H9 (cell line): ENCODE measurements at regions not wholly inside any gene's neighbourhood (a gene's known extent, or its start where the extent isn't known, plus 50 kb on each side); places are given as distances from the start of the nearest gene placed in this dataset.

Experiments used
- DNase-seq: peaks from one replicate; pipeline ENCODE4 v3.0.0-alpha.2; 2017
- H2AFZ ChIP-seq: one replicate; pipeline ENCODE4 v1.6.1; 2013; ENCODE audit warnings: mild to moderate bottlenecking, low read length, control low read depth, moderate library complexity
- H2AK5ac ChIP-seq: 2 replicates; pipeline ENCODE4 v1.6.1; 2013; ENCODE audit warnings: low read length, control low read depth, mixed read lengths; ENCODE audit not compliant: insufficient read length
- H2BK120ac ChIP-seq: one replicate; pipeline ENCODE4 v1.6.1; 2013; ENCODE audit warnings: low read depth, mild to moderate bottlenecking, low read length, control low read depth, inconsistent platforms; ENCODE audit not compliant: poor library complexity, severe bottlenecking
- H2BK12ac ChIP-seq: 2 replicates; pipeline ENCODE4 v1.6.1; 2013; ENCODE audit warnings: low read length, control low read depth, mixed read lengths, low read depth; ENCODE audit not compliant: insufficient read length
- H2BK15ac ChIP-seq: 2 replicates; pipeline ENCODE4 v1.6.1; 2013; ENCODE audit warnings: low read depth, low read length, control low read depth
- H2BK20ac ChIP-seq: one replicate; pipeline ENCODE4 v1.6.1; 2013; ENCODE audit warnings: low read depth, mild to moderate bottlenecking, low read length, control low read depth, inconsistent platforms; ENCODE audit not compliant: poor library complexity, severe bottlenecking
- H2BK5ac ChIP-seq: 2 replicates; pipeline ENCODE4 v1.6.1; 2013; ENCODE audit warnings: low read length, control low read depth, mixed read lengths; ENCODE audit not compliant: insufficient read length
- H3K14ac ChIP-seq: 2 replicates; pipeline ENCODE4 v1.6.1; 2013; ENCODE audit warnings: low read length, control low read depth; ENCODE audit not compliant: insufficient read depth
- H3K18ac ChIP-seq: 2 replicates; pipeline ENCODE4 v1.6.1; 2013; ENCODE audit warnings: low read depth, mild to moderate bottlenecking, mixed read lengths, low read length, control low read depth; ENCODE audit not compliant: insufficient read length
- H3K23ac ChIP-seq: 2 replicates; pipeline ENCODE4 v1.6.1; 2013; ENCODE audit warnings: low read length, control low read depth, mixed read lengths, low read depth; ENCODE audit not compliant: insufficient read length
- H3K23me2 ChIP-seq: 2 replicates; pipeline ENCODE4 v1.6.1; 2013; ENCODE audit warnings: low read depth, mild to moderate bottlenecking, mixed read lengths, low read length, control low read depth; ENCODE audit not compliant: insufficient read length, poor library complexity, severe bottlenecking
- H3K27ac ChIP-seq: 2 replicates; pipeline ENCODE4 v1.5.1; 2013; ENCODE audit warnings: low read length, control low read depth, mixed read lengths, low read depth; ENCODE audit not compliant: insufficient read length
- H3K27me3 ChIP-seq: 2 replicates; pipeline ENCODE4 v1.6.1; 2013; ENCODE audit warnings: low read length, control low read depth, inconsistent platforms; ENCODE audit not compliant: insufficient read depth
- H3K4ac ChIP-seq: 2 replicates; pipeline ENCODE4 v1.6.1; 2013; ENCODE audit warnings: low read depth, mild to moderate bottlenecking, control low read depth, inconsistent platforms, low read length, moderate library complexity
- H3K4me1 ChIP-seq: 2 replicates; pipeline ENCODE4 v1.6.1; 2013; ENCODE audit warnings: low read length, control low read depth, inconsistent platforms; ENCODE audit not compliant: insufficient read depth
- H3K4me2 ChIP-seq: 2 replicates; pipeline ENCODE4 v1.6.1; 2013; ENCODE audit warnings: low read length, control low read depth, mixed read lengths; ENCODE audit not compliant: insufficient read length, insufficient read depth
- H3K56ac ChIP-seq: 2 replicates; pipeline ENCODE4 v1.6.1; 2013; ENCODE audit warnings: low read depth, mild to moderate bottlenecking, mixed read lengths, low read length, control low read depth; ENCODE audit not compliant: insufficient read length
- H3K79me1 ChIP-seq: 2 replicates; pipeline ENCODE4 v1.6.1; 2013; ENCODE audit warnings: low read depth, mild to moderate bottlenecking, moderate library complexity, low read length, control low read depth, inconsistent platforms; ENCODE audit not compliant: insufficient read depth, poor library complexity, severe bottlenecking
- H3K79me2 ChIP-seq: 2 replicates; pipeline ENCODE4 v1.6.1; 2013; ENCODE audit warnings: low read length, control low read depth, inconsistent platforms; ENCODE audit not compliant: insufficient read depth
- H3K9ac ChIP-seq: 2 replicates; pipeline ENCODE4 v1.6.1; 2013; ENCODE audit warnings: low read length, control low read depth, mixed read lengths; ENCODE audit not compliant: insufficient read length; ENCODE audit errors: extremely low read depth
- H3K9me3 ChIP-seq: one replicate; pipeline ENCODE4 v1.6.1; 2013; ENCODE audit warnings: low read depth, low read length, inconsistent platforms; ENCODE audit not compliant: control insufficient read depth
- H3T11ph ChIP-seq: one replicate; pipeline ENCODE4 v1.6.1; 2013; ENCODE audit warnings: mild to moderate bottlenecking, low read length, control low read depth, inconsistent platforms
- H4K20me1 ChIP-seq: one replicate; pipeline ENCODE4 v1.6.1; 2013; ENCODE audit not compliant: control insufficient read depth, insufficient read length, insufficient read depth
- H4K5ac ChIP-seq: 2 replicates; pipeline ENCODE4 v1.6.1; 2013; ENCODE audit warnings: low read depth, mild to moderate bottlenecking, mixed read lengths, low read length, control low read depth; ENCODE audit not compliant: insufficient read length
- H4K8ac ChIP-seq: replicated peaks from 2 replicates; pipeline ENCODE4 v1.6.1; 2013; ENCODE audit warnings: low read length, control low read depth, mixed read lengths, low read depth; ENCODE audit not compliant: insufficient read length
- H4K91ac ChIP-seq: 2 replicates; pipeline ENCODE4 v1.6.1; 2013; ENCODE audit warnings: low read depth, mild to moderate bottlenecking, moderate library complexity, mixed read lengths, low read length, control low read depth; ENCODE audit not compliant: insufficient read length
- H3K27ac Mint-ChIP-seq, 3 experiments: 2 replicates in 2 of 3; 3 replicates in 1 of 3; pipeline ENCODE4 v1.8.0; 2020 to 2021; ENCODE audit warnings: mixed read lengths in 3 of 3, mild to moderate bottlenecking in 1 of 3, moderate library complexity in 1 of 3
- H3K27me3 Mint-ChIP-seq: 2 replicates; pipeline ENCODE4 v1.8.0; 2021; ENCODE audit warnings: low read depth, mild to moderate bottlenecking, moderate library complexity, mixed read lengths
- H3K36me3 Mint-ChIP-seq, 3 experiments: 2 replicates in 2 of 3; 3 replicates in 1 of 3; pipeline ENCODE4 v1.8.0; 2020 to 2021; ENCODE audit warnings: low read depth in 3 of 3, mixed read lengths in 3 of 3; ENCODE audit not compliant: insufficient read depth in 1 of 3
- H3K4me1 Mint-ChIP-seq, 2 experiments: 2 replicates each; pipeline ENCODE4 v1.8.0; 2020; ENCODE audit warnings: mixed read lengths in 2 of 2
- H3K4me3 Mint-ChIP-seq, 2 experiments: 2 replicates in 1 of 2; 3 replicates in 1 of 2; pipeline ENCODE4 v1.8.0; 2020 to 2021; ENCODE audit warnings: mild to moderate bottlenecking in 2 of 2, mixed read lengths in 2 of 2, moderate library complexity in 1 of 2
- H3K9me3 Mint-ChIP-seq, 2 experiments: 2 replicates in 1 of 2; 3 replicates in 1 of 2; pipeline ENCODE4 v1.8.0; 2020; ENCODE audit warnings: mild to moderate bottlenecking in 2 of 2, mixed read lengths in 2 of 2, moderate library complexity in 1 of 2
- WGBS: extraction: QIAGEN DNeasy Blood & Tissue Kit; methylation state at CpG from one replicate; pipeline ENCODE4 v1.1.7; 2013; ENCODE audit warnings: missing lambda C conversion rate, low lambda C conversion rate, mixed read lengths; ENCODE audit not compliant: insufficient read length; ENCODE audit errors: extremely low coverage; 5-methylcytosine and 5-hydroxymethylcytosine counted together
- TF ChIP-seq, protein P1 (sequence below): fragments of 200-600 bp; sonication (generic); conservative IDR thresholded peaks from 3 replicates; pipeline ENCODE4 v1.8.0; 2021; ENCODE audit warnings: antibody characterized with exemption, mild to moderate bottlenecking

DNA sequence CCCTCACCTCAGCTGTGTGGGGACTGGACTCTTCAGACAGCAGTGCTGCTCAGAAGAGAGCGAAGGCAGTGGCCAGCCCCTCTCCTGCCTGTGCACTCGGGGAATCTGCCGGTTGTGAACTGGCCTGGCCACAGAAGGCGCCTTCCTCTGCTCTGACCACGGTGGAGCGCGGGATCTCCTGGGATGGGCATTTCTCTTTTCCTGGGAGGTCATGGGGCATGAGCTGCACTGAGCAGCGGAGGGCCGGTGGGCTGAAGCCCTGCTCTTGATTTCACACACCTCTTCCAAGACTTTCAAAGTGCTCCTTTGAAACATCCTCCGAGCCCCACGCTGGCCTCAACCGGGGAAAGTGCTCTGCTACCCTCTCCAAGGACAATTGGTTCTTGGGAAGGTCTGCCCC is 125.6 kb upstream of the FAM20C start:
- H3K27me3 ChIP-seq: no peaks in the 10 kb centered on the region
- H3K79me1 ChIP-seq: no peaks in the 10 kb centered on the region
- no peak overlapping the region for H3K27ac Mint-ChIP-seq
- no CpG with 5 or more reads among the region's 12 CpGs for WGBS
- no peaks in the 10 kb centered on the region; the same call in 1 of the 2 replicates for H3K4me1 ChIP-seq
- H2BK15ac ChIP-seq: no peak overlapping the region
- DNase-seq: no peak
- no peak overlapping the region for H3K4me2 ChIP-seq
- no peak overlapping the region for H2AFZ ChIP-seq
- no peak overlapping the region for H2BK5ac ChIP-seq
- TF ChIP-seq, protein P1, sequence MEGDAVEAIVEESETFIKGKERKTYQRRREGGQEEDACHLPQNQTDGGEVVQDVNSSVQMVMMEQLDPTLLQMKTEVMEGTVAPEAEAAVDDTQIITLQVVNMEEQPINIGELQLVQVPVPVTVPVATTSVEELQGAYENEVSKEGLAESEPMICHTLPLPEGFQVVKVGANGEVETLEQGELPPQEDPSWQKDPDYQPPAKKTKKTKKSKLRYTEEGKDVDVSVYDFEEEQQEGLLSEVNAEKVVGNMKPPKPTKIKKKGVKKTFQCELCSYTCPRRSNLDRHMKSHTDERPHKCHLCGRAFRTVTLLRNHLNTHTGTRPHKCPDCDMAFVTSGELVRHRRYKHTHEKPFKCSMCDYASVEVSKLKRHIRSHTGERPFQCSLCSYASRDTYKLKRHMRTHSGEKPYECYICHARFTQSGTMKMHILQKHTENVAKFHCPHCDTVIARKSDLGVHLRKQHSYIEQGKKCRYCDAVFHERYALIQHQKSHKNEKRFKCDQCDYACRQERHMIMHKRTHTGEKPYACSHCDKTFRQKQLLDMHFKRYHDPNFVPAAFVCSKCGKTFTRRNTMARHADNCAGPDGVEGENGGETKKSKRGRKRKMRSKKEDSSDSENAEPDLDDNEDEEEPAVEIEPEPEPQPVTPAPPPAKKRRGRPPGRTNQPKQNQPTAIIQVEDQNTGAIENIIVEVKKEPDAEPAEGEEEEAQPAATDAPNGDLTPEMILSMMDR: no peak
- H3K9me3 Mint-ChIP-seq: no peaks in the 10 kb centered on the region; a peak in 1 of 5 replicates
- H3K14ac ChIP-seq: no peak overlapping the region
- no peaks in the 10 kb centered on the region for H3K9me3 ChIP-seq
- no peak overlapping the region for H2BK20ac ChIP-seq
- no peak overlapping the region for H2BK120ac ChIP-seq
- no peaks in the 10 kb centered on the region for H3K79me2 ChIP-seq
- no peak overlapping the region for H3K23ac ChIP-seq
- no peaks in the 10 kb centered on the region for H3K36me3 Mint-ChIP-seq
- no peak overlapping the region for H3T11ph ChIP-seq
- H2AK5ac ChIP-seq: no peak overlapping the region
- peaks cover 3% of the 10 kb centered on the region; the same call in 1 of the 2 replicates for H3K27me3 Mint-ChIP-seq
- no peaks in the 10 kb centered on the region for H3K23me2 ChIP-seq
- no peak overlapping the region for H3K18ac ChIP-seq
- no peak overlapping the region for H3K27ac ChIP-seq
- peaks cover 12 to 17% of the 10 kb centered on the region in 2 experiments; a peak in 3 of 4 replicates for H3K4me1 Mint-ChIP-seq
- H4K20me1 ChIP-seq: no peaks in the 10 kb centered on the region
- no peak overlapping the region for H4K91ac ChIP-seq
- H3K9ac ChIP-seq: no peak overlapping the region
- no peak overlapping the region for H3K4ac ChIP-seq
- no peak overlapping the region for H3K56ac ChIP-seq
- no peak overlapping the region for H4K5ac ChIP-seq
- no peak overlapping the region for H3K4me3 Mint-ChIP-seq
- H4K8ac ChIP-seq: no peak overlapping the region
- no peak overlapping the region for H2BK12ac ChIP-seq
